Upper lobe of left lung (tissue), 4 donors: ENCODE measurements at regions not wholly inside any gene's neighbourhood (a gene's known extent, or its start where the extent isn't known, plus 50 kb on each side); places are given as distances from the start of the nearest gene placed in this dataset.

Experiments used
- EP300 ChIP-seq, 4 donors: sonication (generic); formaldehyde crosslinking; IDR thresholded peaks; one replicate each; pipeline ENCODE4 v1.5.1; 2017; ENCODE audit warnings: antibody characterized with exemption in 4 of 4, control low read depth in 2 of 4
- POLR2A ChIP-seq, 4 donors: fragments of 450-650 bp; IDR thresholded peaks; one replicate each; pipeline ENCODE4 v1.5.1; 2016 to 2017; ENCODE audit warnings: antibody characterized with exemption in 4 of 4, mild to moderate bottlenecking in 2 of 4
- TF ChIP-seq, protein P1 (sequence below), 6 experiments: fragments of 450-650 bp in 4 of 6; fragments of 200-600 bp in 2 of 6; sonication (generic) in 2 of 6; IDR thresholded peaks; one replicate each; pipeline ENCODE4 v1.5.1; 2016 to 2019; ENCODE audit warnings: antibody characterized with exemption in 6 of 6

GRCh38 chr5:30000231-30000630, 1193.3 kb upstream of the CDH6 start:
- TF ChIP-seq, protein P1, sequence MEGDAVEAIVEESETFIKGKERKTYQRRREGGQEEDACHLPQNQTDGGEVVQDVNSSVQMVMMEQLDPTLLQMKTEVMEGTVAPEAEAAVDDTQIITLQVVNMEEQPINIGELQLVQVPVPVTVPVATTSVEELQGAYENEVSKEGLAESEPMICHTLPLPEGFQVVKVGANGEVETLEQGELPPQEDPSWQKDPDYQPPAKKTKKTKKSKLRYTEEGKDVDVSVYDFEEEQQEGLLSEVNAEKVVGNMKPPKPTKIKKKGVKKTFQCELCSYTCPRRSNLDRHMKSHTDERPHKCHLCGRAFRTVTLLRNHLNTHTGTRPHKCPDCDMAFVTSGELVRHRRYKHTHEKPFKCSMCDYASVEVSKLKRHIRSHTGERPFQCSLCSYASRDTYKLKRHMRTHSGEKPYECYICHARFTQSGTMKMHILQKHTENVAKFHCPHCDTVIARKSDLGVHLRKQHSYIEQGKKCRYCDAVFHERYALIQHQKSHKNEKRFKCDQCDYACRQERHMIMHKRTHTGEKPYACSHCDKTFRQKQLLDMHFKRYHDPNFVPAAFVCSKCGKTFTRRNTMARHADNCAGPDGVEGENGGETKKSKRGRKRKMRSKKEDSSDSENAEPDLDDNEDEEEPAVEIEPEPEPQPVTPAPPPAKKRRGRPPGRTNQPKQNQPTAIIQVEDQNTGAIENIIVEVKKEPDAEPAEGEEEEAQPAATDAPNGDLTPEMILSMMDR (IDR thresholded peaks at IDR 0.05) = no peak
- no peak for TF ChIP-seq POLR2A (IDR thresholded peaks at IDR 0.05)
- TF ChIP-seq EP300 (IDR thresholded peaks at IDR 0.05) = no peak
